ENCODE measurements at regions not wholly inside any gene's neighbourhood (a gene's known extent, or its start where the extent isn't known, plus 50 kb on each side); places are given as distances from the start of the nearest gene placed in this dataset.

- Histone ChIP-seq H3K27me3 (ENCODE audit: control insufficient read depth, insufficient read depth, low read length) (no peaks in the 10 kb centered on the region), H3K4me1 (ENCODE audit: control insufficient read depth, insufficient read depth, low read length) (peaks cover 12% of the 10 kb centered on the region), H3K9me3 (ENCODE audit: control insufficient read depth, insufficient read depth, low read length) (no peaks in the 10 kb centered on the region), H3K27ac (ENCODE audit: low read depth, low read length) (no peak overlapping the region), H3K36me3 (ENCODE audit: control insufficient read depth, insufficient read depth, low read length) (no peaks in the 10 kb centered on the region), H3K4me3 (ENCODE audit: low read depth, low read length) (no peak overlapping the region)
- 87% methylated on average over 14 of the region's 19 CpGs for WGBS (ENCODE audit: insufficient coverage)
- DNase-seq (ENCODE audit: low read depth in 4 of 6, low spot score in 6 of 6): no peak
Measured at GRCh38 chr16:86909359-86910160, 331.2 kb downstream of the FOXL1 start.

DNA sequence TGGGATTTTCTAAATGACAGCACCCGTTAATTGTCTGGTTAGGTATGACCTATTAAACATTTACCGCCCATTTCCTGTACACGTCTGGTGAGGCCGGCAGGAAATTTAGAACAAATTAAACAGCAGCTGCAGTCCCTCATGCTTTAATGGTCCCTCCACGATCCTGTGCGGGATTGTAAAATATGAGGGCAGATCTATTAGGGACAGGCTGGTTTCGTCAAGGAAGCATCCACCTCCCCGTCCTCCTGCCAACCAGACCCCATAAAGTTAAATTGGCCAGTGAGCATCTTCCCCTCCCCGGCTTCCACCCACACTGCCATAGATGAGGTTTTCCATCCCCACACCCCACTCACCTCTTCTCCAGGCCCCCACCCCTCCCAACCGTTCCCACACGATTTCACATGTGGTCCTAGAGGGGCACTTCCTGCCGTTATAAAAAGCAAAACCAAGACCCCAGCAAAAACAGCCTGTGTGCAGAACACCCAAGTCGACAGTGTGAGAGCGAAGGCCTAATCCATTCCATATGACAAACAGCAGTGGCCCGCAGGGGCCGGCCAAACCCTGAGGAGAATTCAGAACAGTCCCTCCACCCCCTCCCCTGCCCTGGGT lies 331.9 kb downstream of the FOXL1 start:
- Histone ChIP-seq H3K4me3 (ENCODE audit: low read depth, low read length) (no peak overlapping the region), H3K4me1 (ENCODE audit: control insufficient read depth, insufficient read depth, low read length) (peaks cover 15% of the 10 kb centered on the region), H3K36me3 (ENCODE audit: control insufficient read depth, insufficient read depth, low read length) (no peaks in the 10 kb centered on the region), H3K9me3 (ENCODE audit: control insufficient read depth, insufficient read depth, low read length) (no peaks in the 10 kb centered on the region), H3K27ac (ENCODE audit: low read depth, low read length) (peak overlapping the region; percentile 33), H3K27me3 (ENCODE audit: control insufficient read depth, insufficient read depth, low read length) (no peaks in the 10 kb centered on the region)
- 48% methylated on average over 10 of the region's 16 CpGs for WGBS (ENCODE audit: insufficient coverage)
- peak in 1 of 6 donors; percentile 41 for DNase-seq (ENCODE audit: low read depth in 4 of 6, low spot score in 6 of 6)

- DNase-seq (ENCODE audit: low read depth in 4 of 6, low spot score in 6 of 6): no peak
- 27% methylated on average over 1 of the region's 4 CpGs for WGBS (ENCODE audit: insufficient coverage)
- H3K9me3 ChIP-seq (ENCODE audit: control insufficient read depth, insufficient read depth, low read length): no peaks in the 10 kb centered on the region
- no peaks in the 10 kb centered on the region for H3K36me3 ChIP-seq (ENCODE audit: control insufficient read depth, insufficient read depth, low read length)
- H3K4me3 ChIP-seq (ENCODE audit: low read depth, low read length): no peak overlapping the region
- peak overlapping the region; percentile 36 for H3K27ac ChIP-seq (ENCODE audit: low read depth, low read length)
- H3K27me3 ChIP-seq (ENCODE audit: control insufficient read depth, insufficient read depth, low read length): no peaks in the 10 kb centered on the region
- peaks cover 19% of the 10 kb centered on the region for H3K4me1 ChIP-seq (ENCODE audit: control insufficient read depth, insufficient read depth, low read length)
Measured at GRCh38 chr16:86911437-86911958, 333.1 kb downstream of the FOXL1 start.

- Histone ChIP-seq H3K36me3 (ENCODE audit: control insufficient read depth, insufficient read depth, low read length) (no peaks in the 10 kb centered on the region), H3K4me1 (ENCODE audit: control insufficient read depth, insufficient read depth, low read length) (peaks cover 19% of the 10 kb centered on the region), H3K27me3 (ENCODE audit: control insufficient read depth, insufficient read depth, low read length) (no peaks in the 10 kb centered on the region), H3K9me3 (ENCODE audit: control insufficient read depth, insufficient read depth, low read length) (no peaks in the 10 kb centered on the region), H3K4me3 (ENCODE audit: low read depth, low read length) (no peak overlapping the region), H3K27ac (ENCODE audit: low read depth, low read length) (no peak overlapping the region)
- no peak for DNase-seq (ENCODE audit: low read depth in 4 of 6, low spot score in 6 of 6)
- 100% methylated on average over 2 of the region's 7 CpGs for WGBS (ENCODE audit: insufficient coverage)
Measured at GRCh38 chr16:86913886-86914285, 335.5 kb downstream of the FOXL1 start.

DNA sequence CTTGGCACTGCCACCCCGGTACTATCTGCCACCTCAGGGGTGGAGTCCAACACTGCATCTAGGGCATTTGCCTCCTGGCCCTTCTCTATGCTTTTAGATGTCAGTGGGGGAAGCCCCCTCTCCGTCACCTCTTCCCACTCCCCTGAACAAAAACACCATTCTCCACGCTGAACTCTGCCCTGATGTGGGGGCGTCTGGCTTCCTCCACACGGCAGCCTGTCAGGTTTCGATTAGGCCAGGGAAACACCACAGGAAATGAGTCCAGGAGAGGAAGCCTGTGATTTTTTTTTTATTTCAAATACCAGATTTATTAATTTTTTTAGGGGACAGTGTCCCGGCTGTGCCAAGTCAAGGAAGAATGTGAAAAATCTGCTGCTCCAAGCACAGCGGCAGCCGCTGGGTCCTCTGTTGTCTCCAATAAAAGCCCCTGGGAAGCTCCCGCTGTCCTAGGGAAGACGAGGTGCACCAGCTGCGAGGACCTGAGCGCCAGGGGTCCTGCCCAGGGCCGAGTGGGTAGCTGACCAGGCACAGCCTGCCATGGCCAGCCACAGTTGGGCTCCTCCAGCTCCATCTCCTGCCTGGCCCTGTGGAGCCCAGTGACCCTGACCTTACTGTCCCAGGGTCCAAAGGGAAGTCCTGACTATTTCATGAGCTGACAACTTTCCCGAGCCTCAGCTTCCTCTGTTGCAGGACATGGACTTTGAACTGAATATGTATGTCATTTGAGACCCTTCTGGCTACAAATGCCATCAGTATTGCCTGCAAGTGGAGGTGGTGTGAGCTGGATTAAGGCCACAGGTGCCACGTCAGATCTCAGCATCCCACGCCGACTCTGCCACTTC lies 336.7 kb downstream of the FOXL1 start:
- WGBS (ENCODE audit: insufficient coverage): 81% methylated on average over 14 of the region's 18 CpGs
- peaks cover 22% of the 10 kb centered on the region for H3K4me1 ChIP-seq (ENCODE audit: control insufficient read depth, insufficient read depth, low read length)
- H3K27ac ChIP-seq (ENCODE audit: low read depth, low read length): no peak overlapping the region
- H3K4me3 ChIP-seq (ENCODE audit: low read depth, low read length): no peak overlapping the region
- DNase-seq (ENCODE audit: low read depth in 4 of 6, low spot score in 6 of 6): no peak
- H3K27me3 ChIP-seq (ENCODE audit: control insufficient read depth, insufficient read depth, low read length): peaks cover 2% of the 10 kb centered on the region
- no peaks in the 10 kb centered on the region for H3K9me3 ChIP-seq (ENCODE audit: control insufficient read depth, insufficient read depth, low read length)
- H3K36me3 ChIP-seq (ENCODE audit: control insufficient read depth, insufficient read depth, low read length): no peaks in the 10 kb centered on the region

DNA sequence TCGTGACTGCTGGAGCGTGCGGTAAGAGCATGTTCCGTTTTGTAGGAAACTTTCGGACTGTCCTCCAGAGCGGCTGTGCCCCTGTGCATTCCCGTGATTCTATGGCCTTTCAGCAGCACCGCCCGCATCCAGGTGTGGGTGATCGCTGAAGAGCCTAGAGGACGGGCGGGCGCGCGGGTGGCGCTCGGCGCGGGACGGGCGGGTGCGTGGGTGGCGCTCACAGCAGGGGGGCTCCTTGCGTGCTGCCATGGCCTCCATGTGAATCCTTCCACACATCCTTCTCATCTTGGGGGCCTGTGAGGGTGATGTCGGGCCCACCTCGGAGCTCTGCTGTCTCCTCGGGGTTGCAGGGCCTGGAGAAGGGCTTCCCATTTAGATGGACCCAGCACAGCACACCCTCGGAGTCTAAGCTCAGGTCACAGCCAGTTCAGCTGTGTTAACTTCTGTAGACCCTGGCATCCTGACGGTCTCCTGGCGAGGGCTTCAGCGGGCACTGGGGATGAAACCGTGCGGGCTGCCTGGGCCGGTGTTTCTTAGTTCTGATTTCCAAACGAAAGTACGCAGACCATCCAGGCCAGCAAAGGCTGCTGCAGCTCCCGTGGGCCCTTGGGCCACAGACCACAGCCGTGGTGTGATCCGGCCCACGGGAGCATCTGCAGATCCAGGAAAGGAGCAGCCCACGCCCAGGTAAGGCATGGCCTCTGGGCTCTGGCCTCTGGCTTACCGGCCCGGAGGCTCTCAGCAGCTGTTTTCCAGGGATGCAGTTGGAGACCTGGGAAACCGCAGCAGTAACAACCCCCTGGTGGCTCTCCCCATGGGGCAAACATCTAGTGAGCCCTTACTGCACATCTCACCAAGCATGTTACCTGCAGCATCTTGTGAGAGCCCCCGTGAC lies 339.4 kb downstream of the FOXL1 start:
- Histone ChIP-seq H3K36me3 (ENCODE audit: control insufficient read depth, insufficient read depth, low read length) (no peaks in the 10 kb centered on the region), H3K4me1 (ENCODE audit: control insufficient read depth, insufficient read depth, low read length) (peaks cover 17% of the 10 kb centered on the region), H3K4me3 (ENCODE audit: low read depth, low read length) (no peak overlapping the region), H3K27ac (ENCODE audit: low read depth, low read length) (no peak overlapping the region), H3K9me3 (ENCODE audit: control insufficient read depth, insufficient read depth, low read length) (no peaks in the 10 kb centered on the region), H3K27me3 (ENCODE audit: control insufficient read depth, insufficient read depth, low read length) (peaks cover 4% of the 10 kb centered on the region)
- DNase-seq (ENCODE audit: low read depth in 4 of 6, low spot score in 6 of 6): no peak
- WGBS (ENCODE audit: insufficient coverage): 97% methylated on average over 45 of the region's 45 CpGs

DNA sequence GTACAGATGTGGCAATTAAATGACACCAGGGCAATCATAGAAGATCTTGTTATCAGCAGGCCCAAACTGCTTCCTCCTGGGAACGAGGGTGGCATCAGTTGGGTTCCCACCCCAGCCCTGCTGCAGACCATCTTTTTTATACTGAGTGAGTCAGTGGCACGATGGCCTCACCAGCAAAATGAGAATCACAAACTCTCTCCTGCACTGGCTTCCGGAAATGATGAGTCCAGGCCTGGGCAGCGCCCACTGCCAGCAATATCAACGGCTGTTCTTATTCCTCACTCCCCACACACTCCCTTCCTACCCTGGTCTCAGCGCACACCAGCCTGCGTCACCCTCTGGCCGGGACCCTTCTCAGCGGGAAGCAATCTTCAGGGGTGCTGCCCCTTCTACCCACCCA lies 340.3 kb downstream of the FOXL1 start:
- no peak for DNase-seq (ENCODE audit: low read depth in 4 of 6, low spot score in 6 of 6)
- peak overlapping the region; percentile 2 for H3K27ac ChIP-seq (ENCODE audit: low read depth, low read length)
- peaks cover 4% of the 10 kb centered on the region for H3K27me3 ChIP-seq (ENCODE audit: control insufficient read depth, insufficient read depth, low read length)
- H3K4me1 ChIP-seq (ENCODE audit: control insufficient read depth, insufficient read depth, low read length): peaks cover 17% of the 10 kb centered on the region
- no peaks in the 10 kb centered on the region for H3K36me3 ChIP-seq (ENCODE audit: control insufficient read depth, insufficient read depth, low read length)
- no peaks in the 10 kb centered on the region for H3K9me3 ChIP-seq (ENCODE audit: control insufficient read depth, insufficient read depth, low read length)
- WGBS (ENCODE audit: insufficient coverage): 92% methylated on average over 9 of the region's 9 CpGs
- H3K4me3 ChIP-seq (ENCODE audit: low read depth, low read length): no peak overlapping the region

GRCh38 chr16:86919078-86919477 lies 340.7 kb downstream of the FOXL1 start:
- WGBS (ENCODE audit: insufficient coverage): 51% methylated on average over 5 of the region's 12 CpGs
- Histone ChIP-seq H3K27ac (ENCODE audit: low read depth, low read length) (peak overlapping the region; percentile 47), H3K36me3 (ENCODE audit: control insufficient read depth, insufficient read depth, low read length) (no peaks in the 10 kb centered on the region), H3K4me1 (ENCODE audit: control insufficient read depth, insufficient read depth, low read length) (peaks cover 17% of the 10 kb centered on the region), H3K9me3 (ENCODE audit: control insufficient read depth, insufficient read depth, low read length) (no peaks in the 10 kb centered on the region), H3K4me3 (ENCODE audit: low read depth, low read length) (no peak overlapping the region), H3K27me3 (ENCODE audit: control insufficient read depth, insufficient read depth, low read length) (peaks cover 4% of the 10 kb centered on the region)
- DNase-seq (ENCODE audit: low read depth in 4 of 6, low spot score in 6 of 6): no peak
